ENCODE measurements at regions not wholly inside any gene's neighbourhood (a gene's known extent, or its start where the extent isn't known, plus 50 kb on each side); places are given as distances from the start of the nearest gene placed in this dataset.

DNA sequence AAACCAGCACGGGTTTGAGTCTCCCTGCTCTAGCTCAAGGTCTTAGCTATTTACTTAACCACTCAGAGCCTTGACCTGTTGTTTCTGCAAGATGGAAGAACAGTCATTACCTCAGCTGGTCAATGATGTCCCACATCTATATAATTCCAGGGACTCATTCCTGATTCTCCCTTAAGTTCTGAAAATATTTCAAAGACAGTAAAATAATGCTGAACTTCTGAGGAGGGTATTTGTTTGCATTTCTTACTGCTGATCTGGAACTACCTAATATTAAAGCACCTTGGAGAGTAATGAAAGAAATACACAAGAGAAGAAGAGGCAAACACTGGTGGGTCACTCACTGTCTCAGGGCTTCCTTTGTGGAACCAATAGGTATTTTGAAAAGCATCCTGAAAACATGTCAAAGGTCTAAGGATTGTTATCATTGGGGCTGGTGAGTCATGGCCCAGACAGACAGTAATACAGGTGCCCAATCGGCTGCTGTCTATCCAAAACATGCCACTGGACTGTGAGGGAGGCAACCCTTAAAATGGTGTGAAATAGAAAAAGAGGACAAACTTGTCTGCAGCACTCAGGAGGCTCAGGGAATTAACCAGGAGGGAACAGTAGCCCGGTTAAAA is 88.7 kb upstream of the EGLN3 start:
- no peak for DNase-seq (ENCODE audit: insufficient read length)
- no peak for FAIRE-seq
- no peak for TF ChIP-seq TAF1 (IDR thresholded peaks at IDR 0.05; ENCODE audit: borderline replicate concordance, low read depth, low read length)
- TF ChIP-seq POLR2A (IDR thresholded peaks at IDR 0.05; ENCODE audit: low read depth, low read length), result no peak
- no peak for TF ChIP-seq POLR2AphosphoS5 (IDR thresholded peaks at IDR 0.05; ENCODE audit: low read depth, low read length)

DNA sequence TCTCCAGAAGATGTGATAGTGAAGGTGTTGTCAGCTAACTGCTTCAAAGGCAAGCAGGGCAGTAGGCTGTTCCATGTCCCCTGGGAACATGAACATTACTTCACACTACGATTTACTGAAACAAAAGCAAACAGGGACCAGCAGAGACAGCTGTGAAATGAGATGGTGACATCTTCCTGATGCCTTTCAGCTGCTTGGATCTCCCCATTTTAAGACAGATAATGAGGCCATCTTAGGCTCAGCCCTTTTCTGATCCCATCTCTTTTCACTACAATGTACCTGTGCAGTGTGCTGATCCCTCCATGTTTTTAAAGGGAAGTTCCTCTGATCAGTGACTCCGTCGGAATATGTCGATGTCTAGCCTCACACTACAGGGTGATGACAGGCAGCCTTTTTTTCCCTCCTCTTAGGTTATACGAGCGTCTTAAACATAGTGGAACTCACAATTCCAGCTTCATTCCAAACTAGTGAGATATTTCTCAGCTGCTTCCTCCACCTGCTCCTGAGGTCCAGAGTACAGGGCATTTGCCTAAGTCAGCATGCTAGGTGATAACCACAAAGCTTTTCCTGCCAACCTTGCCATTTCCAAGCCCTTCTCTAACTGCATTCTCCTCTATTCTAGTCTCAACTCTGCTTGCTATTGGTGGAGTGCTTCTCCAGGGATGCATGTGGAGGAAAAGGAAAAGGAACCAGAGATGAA is 87.6 kb upstream of the EGLN3 start:
- no peak for TF ChIP-seq TAF1 (IDR thresholded peaks at IDR 0.05; ENCODE audit: borderline replicate concordance, low read depth, low read length)
- TF ChIP-seq POLR2A (IDR thresholded peaks at IDR 0.05; ENCODE audit: low read depth, low read length), result no peak
- no peak for TF ChIP-seq POLR2AphosphoS5 (IDR thresholded peaks at IDR 0.05; ENCODE audit: low read depth, low read length)

DNA sequence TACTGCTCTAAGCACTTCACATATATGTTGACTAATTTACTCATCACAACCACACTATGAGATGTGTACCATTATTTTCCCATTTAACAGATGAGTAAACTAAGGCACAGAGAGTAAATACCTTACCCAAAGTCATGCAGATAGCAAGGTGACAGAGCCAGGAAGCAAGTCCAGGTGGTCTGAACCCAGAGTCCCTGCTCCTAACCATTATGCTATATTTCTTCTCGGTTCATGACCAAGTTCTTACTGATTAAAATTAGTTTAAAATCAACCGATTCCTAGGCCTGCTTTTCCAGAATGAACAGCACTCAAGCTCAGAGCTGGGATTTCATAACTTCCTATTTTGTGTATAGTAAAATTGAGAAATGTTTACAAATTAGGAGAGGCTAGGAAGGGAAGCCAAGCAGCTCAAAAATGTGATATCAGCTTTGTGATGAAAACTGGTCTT is 85.5 kb upstream of the EGLN3 start:
- DNase-seq (ENCODE audit: insufficient read length), result no peak
- TF ChIP-seq TAF1 (IDR thresholded peaks at IDR 0.05; ENCODE audit: borderline replicate concordance, low read depth, low read length), result no peak
- TF ChIP-seq POLR2AphosphoS5 (IDR thresholded peaks at IDR 0.05; ENCODE audit: low read depth, low read length), result no peak
- TF ChIP-seq POLR2A (IDR thresholded peaks at IDR 0.05; ENCODE audit: low read depth, low read length), result no peak
- no peak for FAIRE-seq

More for the DNA sequence above, 87.6 kb upstream of the EGLN3 start:
- FAIRE-seq (peak; percentile 27), DNase-seq (ENCODE audit: insufficient read length) (no peak)

DNA sequence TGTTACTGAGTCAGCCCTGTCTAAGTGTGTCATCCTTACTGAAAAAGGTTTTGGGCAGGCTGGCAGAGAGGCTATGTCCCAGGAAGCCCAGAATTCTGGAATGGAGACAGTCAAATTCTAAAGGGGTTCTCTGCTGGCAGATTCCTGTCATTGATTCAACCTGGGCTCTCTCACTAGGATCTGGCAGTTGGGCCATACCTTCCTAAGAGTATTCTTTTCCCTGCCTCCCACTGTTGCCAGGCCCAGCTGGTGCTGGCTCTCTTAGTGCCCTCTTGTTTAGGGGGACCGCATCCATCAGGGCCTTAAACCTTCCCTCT is 85.0 kb upstream of the EGLN3 start:
- FAIRE-seq (no peak), DNase-seq (ENCODE audit: insufficient read length) (no peak)
- no peak for TF ChIP-seq TAF1 (IDR thresholded peaks at IDR 0.05; ENCODE audit: borderline replicate concordance, low read depth, low read length)
- TF ChIP-seq POLR2AphosphoS5 (IDR thresholded peaks at IDR 0.05; ENCODE audit: low read depth, low read length), result no peak
- TF ChIP-seq POLR2A (IDR thresholded peaks at IDR 0.05; ENCODE audit: low read depth, low read length), result no peak

DNA sequence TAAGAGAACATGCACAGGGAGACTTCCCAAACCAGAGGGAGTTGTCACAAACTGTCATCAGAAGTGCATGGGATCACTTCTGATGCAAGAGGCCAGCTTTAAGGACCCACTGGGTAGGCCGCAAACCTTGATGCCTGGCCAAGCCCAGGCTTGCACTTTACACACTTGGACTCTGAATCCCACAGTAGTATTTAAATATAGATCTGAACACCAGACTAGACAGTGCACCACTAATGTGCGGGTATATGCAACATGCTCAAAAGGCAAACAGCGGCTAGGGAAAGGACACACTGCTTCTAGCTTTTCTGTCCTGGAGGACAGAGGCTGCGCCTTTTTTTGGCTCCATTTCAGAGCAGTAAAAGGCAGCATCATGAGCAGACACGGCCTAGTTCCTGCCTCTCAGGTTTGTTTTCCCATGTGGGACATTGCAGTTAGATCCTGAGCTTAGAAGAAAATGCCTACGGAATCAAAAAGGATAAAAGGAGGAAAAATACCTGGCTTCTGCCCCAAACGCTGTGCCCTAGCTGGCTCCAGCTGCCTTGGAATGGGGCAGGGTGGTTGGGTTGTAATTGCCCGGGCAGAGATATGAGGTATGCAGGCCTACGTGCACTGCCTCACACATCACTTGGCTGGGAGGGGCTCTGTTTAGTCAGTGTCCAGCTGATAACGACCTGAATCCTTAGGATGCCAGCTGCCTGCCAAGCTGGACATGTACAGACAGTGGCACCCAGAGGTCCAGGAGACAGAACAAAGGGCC is 84.5 kb upstream of the EGLN3 start:
- FAIRE-seq (no peak), DNase-seq (ENCODE audit: insufficient read length) (no peak)

DNA sequence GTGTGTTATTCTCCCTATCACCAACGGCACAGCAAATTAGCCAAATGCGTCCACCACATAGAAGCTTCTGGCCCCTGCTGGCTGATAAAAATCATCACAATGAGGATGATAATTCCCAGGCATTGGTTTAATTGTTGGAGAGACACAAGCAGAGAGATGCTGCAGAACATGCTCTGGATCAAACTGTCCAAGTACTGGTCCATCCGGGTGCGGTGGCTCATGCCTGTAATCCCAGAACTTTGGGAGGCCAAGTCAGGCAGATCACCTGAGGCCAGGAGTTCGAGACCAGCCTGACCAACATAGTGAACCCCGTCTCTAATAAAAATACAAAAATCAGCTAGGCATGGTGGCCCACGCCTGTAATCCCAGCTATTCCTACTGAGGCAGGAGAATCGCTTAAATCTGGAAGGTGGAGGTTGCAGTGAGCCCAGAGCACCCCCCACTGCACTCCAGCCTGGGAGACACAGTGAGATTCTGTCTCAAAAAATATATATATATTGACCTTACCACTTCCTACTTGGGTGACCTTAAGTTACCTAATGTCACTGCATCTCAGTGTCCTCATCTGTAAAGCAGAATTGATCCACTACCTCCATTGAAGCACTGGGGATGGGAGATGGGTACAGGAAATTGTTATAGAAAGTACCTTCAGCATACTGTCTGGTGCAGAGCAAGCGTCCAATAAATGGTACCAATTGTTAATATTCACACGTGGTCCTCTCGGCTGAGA is 83.7 kb upstream of the EGLN3 start:
- DNase-seq (ENCODE audit: insufficient read length) (no peak), FAIRE-seq (no peak)
- TF ChIP-seq POLR2A (IDR thresholded peaks at IDR 0.05; ENCODE audit: low read depth, low read length), result no peak
- TF ChIP-seq POLR2AphosphoS5 (IDR thresholded peaks at IDR 0.05; ENCODE audit: low read depth, low read length), result no peak
- no peak for TF ChIP-seq TAF1 (IDR thresholded peaks at IDR 0.05; ENCODE audit: borderline replicate concordance, low read depth, low read length)

More for the DNA sequence above, 84.5 kb upstream of the EGLN3 start:
- TF ChIP-seq POLR2A (IDR thresholded peaks at IDR 0.05; ENCODE audit: low read depth, low read length) (no peak), POLR2AphosphoS5 (IDR thresholded peaks at IDR 0.05; ENCODE audit: low read depth, low read length) (no peak), TAF1 (IDR thresholded peaks at IDR 0.05; ENCODE audit: borderline replicate concordance, low read depth, low read length) (no peak)

DNA sequence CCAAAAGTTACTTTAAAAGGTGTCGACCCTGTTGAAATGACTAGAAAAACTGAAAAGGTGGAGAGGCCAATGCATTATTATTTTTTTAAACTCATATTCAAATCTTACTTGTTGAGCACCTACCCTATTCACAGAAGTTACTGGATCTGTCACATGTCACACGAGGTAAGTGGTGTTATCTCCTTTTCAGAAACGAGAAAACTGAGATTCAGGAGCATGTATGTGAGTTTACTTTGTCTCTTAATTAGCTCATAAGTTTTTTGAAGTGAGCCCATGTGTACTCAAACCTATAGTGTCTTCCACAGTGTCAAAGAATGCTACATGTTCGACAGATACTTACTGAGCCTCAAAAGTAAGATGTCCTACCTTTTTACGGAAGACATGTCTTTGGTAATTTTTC is 81.8 kb upstream of the EGLN3 start:
- no peak for DNase-seq (ENCODE audit: insufficient read length)
- no peak for FAIRE-seq
- TF ChIP-seq POLR2AphosphoS5 (IDR thresholded peaks at IDR 0.05; ENCODE audit: low read depth, low read length), result no peak
- no peak for TF ChIP-seq TAF1 (IDR thresholded peaks at IDR 0.05; ENCODE audit: borderline replicate concordance, low read depth, low read length)
- no peak for TF ChIP-seq POLR2A (IDR thresholded peaks at IDR 0.05; ENCODE audit: low read depth, low read length)

DNA sequence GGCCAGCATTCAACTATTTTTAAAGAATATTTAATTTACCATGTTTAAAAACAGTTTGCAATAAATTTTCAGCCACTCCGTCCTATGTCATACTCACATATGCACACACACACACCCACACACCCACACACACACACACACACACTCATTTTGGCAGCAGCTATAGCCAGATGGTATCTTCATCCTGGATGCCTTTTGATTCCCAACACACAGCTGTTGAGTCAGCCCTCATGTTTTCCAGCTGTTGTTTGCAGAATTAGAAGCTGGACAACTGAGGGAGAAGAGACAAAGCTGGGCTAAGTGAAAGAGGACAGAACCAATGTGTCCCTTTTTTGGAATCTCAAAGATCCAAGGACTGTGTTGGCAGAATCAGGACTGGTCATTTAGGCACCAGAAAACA is 80.0 kb upstream of the EGLN3 start:
- DNase-seq (ENCODE audit: insufficient read length), result no peak
- FAIRE-seq, result no peak
- no peak for TF ChIP-seq POLR2AphosphoS5 (IDR thresholded peaks at IDR 0.05; ENCODE audit: low read depth, low read length)
- no peak for TF ChIP-seq TAF1 (IDR thresholded peaks at IDR 0.05; ENCODE audit: borderline replicate concordance, low read depth, low read length)
- no peak for TF ChIP-seq POLR2A (IDR thresholded peaks at IDR 0.05; ENCODE audit: low read depth, low read length)

DNA sequence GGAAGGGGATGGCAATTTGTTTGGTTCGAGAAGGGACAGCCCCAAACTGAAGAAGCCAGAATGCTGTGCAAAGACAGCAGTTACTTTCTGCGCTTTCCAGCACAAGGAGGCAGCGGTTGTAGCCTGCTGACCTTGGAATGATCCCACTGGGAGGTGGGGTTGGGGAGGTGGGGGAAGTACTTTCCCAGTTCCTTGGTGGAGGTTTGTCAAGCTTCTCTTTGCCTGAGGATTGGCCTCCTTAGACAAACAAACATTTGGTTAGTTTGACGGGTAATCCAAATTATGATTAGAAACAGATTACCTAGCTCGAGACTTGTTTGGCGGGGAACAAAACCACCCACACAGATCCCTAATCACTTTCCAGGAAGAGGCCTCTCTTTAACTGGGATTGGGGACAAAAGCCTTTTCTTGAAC is 79.1 kb upstream of the EGLN3 start:
- no peak for FAIRE-seq
- TF ChIP-seq TAF1 (IDR thresholded peaks at IDR 0.05; ENCODE audit: borderline replicate concordance, low read depth, low read length) (no peak), POLR2AphosphoS5 (IDR thresholded peaks at IDR 0.05; ENCODE audit: low read depth, low read length) (no peak), POLR2A (IDR thresholded peaks at IDR 0.05; ENCODE audit: low read depth, low read length) (no peak)
- no peak for DNase-seq (ENCODE audit: insufficient read length)

DNA sequence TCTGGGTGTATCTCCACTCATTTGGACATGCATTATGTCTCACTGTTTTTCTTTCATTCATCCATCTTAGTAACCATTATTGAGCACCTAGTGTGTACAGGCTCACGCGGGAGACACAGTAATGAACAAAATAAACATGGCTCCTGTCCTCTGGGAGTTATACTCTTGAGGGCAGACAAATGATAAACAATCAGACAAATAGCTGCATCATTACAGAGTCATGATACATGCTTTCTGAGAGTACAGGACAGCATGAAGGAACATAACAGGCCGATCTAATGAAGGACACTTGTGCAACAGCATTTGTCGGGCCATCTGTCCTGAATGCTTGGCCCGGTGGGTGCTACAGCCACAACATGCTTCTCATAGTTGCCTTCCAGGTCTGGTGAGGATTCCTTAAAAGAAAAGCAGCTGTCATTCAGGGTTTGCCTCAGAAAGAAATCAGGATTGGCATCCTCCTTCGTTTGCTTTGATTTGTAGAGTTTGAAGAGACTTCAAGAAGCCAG is 77.2 kb upstream of the EGLN3 start:
- FAIRE-seq, result no peak
- TF ChIP-seq POLR2A (IDR thresholded peaks at IDR 0.05; ENCODE audit: low read depth, low read length), result no peak
- TF ChIP-seq POLR2AphosphoS5 (IDR thresholded peaks at IDR 0.05; ENCODE audit: low read depth, low read length), result no peak
- no peak for TF ChIP-seq TAF1 (IDR thresholded peaks at IDR 0.05; ENCODE audit: borderline replicate concordance, low read depth, low read length)
- DNase-seq (ENCODE audit: insufficient read length), result no peak

Measured in GM12892 (cell line).